HG03280 (cell line): ENCODE measurements at regions not wholly inside any gene's neighbourhood (a gene's known extent, or its start where the extent isn't known, plus 50 kb on each side); places are given as distances from the start of the nearest gene placed in this dataset.

Experiments used
- ATAC-seq: cut with Tn5 transposase; IDR thresholded peaks from one replicate; pipeline ENCODE4 v1.9.1; 2021; ENCODE audit warnings: mild to moderate bottlenecking, moderate library complexity; ENCODE audit not compliant: unreplicated experiment

GRCh38 chr1:58890113-58890512, 106.3 kb upstream of the JUN start:
- no peak for ATAC-seq

GRCh38 chr1:58890609-58891008, 106.8 kb upstream of the JUN start:
- no peak for ATAC-seq

GRCh38 chr1:58891347-58891746, 107.5 kb upstream of the JUN start:
- ATAC-seq = no peak

- ATAC-seq = no peak
These were observed 109.5 kb upstream of the JUN start for GRCh38 chr1:58893257-58893869.

GRCh38 chr1:58895082-58895481, 111.2 kb upstream of the JUN start:
- ATAC-seq = no peak

DNA sequence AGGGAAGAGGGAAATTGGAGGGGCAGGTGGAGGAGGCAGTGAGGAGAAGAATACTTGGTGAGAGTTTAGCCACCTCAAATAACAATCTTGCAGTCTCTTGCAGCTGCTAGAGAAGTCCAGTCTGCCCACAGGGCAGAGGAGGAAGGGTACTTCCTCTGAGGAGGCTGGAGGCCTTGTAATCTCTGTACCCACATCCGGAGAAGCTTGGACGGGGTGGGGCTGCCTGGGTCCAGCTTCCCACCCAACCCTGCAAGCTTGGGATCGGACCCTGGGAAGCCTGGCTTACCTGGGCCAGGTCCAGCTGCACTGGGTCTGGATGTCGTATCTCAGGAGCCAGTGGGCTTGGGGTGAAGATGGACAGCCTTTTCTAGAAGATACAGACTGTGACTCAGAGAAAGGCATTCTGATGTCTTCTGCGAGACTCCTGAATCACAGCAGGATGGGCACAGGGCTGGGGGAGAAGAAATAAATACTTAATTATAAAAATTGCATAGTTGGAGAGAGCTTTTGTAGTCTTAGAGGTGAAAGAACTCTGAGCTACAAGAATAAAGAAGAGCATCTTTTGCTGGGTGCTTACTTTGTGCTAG, 111.8 kb upstream of the JUN start:
- ATAC-seq = no peak

DNA sequence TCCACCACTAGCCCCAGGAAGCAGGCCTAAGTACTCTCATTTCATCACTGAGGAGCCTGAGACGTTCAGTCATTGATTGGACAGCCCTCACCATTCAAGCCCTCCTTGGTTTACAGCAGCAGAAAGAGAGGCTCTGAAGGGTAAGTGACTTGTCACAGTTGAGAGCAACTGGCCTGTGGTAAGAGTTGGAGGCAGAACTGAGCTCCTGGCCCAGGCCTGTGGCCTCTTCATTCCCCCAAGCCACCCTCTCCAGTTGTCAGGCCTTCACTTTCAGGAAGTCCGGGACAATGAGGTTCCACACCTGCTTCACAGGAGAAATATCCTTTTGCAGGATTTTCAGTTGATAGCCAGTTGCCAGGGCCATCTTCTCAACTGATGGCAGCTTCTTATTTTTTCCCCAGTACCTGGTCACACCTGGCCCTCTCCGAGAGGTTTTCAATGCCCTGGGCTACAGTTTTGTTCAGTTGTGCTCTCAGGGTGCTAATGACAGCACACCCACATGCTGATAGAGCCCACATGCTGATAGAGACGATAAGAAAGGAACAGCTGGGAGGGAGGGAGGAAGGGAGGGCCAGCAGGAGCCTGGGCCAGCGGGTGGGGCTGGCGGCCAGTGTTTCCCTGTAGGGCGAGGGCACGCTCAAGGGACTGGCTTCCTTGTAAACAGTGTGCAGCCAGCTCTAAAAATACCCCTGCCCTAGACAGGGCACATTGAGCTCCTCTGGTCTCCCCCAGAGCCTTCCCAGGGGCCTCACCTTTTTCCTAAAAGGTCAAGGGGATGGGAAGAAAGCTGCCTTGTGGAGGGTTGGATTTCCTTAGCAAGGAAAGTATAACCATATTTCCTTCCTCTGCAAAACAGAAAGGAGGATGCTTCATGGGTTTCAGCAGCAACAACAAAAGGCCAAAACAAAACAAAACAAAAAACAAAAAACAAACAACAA, 112.7 kb upstream of the JUN start:
- ATAC-seq = no peak

DNA sequence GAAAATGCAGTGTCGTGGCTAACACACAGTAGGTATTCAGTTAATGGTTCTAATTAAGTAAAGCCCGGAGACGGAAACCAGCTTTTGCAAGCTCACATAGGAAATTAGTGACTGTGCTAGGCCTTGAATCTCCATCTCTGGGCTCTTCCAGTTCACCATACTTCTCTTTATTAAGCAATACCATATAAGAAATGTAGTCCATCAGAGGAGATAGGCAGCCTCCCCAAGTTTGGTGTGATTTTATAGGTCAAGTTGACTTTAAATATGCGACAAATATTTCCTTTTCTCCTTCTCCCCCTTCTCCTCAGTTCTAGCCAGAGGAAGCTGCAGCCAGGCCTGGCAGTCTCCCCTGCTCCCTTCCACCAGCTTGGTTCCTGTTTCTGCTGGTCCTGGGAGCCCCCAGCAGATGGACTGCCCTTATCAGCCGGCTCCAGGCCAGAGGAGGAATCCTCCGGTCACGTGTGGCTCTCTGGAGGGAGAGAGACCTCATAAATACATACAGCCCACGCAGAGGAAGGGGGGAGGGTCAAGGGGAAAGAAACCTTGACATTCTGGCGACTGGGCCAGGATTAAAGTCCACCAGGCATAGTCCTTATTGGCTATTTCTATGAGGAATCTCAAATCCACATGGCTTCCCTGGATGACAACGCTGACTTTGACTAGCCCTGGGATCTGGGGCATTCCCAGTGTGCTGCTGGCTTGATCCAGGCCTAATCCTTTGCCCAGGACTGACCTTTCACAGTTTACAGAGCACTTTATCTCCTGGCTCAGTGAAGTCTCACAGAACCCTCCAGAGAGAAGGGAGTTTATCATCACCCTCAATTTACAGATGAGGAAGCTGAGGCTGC, 115.1 kb upstream of the JUN start:
- no peak for ATAC-seq

DNA sequence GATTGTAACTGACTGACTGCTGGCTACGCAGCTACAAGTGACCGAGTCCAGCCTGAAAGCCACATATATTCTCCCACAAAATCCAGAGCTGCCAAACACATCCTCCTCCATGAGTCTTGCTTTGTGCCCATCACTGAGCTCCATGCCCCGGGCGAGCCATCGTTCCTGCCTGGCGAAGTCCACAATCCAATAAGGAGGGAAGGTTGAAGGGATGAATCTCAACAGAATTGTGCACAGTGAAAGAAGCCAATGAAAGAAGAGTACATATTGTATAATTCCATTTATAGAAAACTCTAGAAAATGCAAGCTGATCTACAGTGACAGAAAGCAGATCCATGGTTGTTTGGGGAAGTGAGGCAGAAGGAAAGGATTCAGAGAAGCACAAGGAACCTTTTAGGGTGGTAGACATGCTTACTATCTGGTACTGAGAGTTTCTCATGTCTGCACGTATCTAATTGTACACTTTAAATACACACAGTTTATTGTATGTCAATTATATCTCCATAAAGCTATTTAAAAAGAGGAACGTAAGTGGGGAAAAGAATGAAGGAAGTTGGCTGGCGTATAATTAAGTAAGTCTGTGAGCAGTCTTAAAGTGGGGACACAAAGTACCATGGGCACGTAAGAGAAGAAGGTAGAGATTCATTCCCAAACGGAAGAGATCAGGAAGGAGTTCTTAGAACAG, 115.9 kb upstream of the JUN start:
- ATAC-seq = no peak

DNA sequence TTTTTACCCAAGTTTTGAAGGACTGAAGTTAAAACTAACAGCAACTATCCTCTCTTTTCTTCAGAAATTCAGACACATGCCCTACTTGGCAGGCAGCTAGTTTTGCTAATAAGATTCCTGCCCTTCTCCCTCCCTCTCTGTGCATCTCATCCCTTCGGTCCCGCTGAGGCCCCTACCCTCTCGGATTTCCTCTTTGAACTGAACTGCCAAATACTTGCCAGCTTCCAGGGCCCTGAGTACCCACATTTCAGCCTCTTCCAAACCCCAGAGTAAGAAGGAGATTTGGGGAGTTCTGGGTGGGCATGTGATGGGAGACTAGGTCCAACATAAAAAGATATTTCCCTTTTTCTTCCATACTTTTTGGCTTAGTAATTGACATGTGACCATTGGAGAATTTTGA, 116.5 kb upstream of the JUN start:
- ATAC-seq = no peak

GRCh38 chr1:58901008-58901407, 117.2 kb upstream of the JUN start:
- ATAC-seq = no peak

DNA sequence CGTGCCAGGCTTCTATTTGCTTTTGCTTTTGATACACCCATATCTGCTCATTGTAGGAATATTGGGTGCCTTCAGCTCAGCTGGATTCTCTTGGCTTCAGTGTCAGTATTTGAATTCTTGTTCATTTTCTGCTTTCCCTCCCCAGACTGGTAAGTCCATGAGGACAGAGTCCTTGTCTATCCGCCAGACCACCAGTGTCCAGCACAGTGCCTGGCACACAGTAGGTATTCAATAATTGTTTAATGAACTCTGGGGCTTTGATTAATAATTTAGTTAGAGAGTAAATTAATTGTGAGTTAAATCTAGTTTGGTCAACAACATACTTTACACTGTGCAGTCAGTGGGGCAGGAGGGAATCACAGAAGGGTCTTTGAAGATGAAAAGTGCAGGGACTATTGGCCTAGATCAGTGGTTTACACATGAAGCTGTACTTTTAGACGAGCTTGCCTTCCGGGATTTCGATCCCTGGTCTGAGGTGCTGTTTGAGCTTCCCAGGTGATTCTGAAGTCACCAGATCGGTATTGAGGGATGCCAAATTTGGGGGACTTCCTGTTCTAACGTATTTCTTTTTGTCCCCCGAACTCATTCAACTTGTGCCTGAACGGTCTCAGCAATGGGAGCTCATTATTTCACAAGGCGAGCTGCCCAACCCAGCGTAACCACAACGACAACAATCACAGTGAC, 119.1 kb upstream of the JUN start:
- ATAC-seq = no peak

DNA sequence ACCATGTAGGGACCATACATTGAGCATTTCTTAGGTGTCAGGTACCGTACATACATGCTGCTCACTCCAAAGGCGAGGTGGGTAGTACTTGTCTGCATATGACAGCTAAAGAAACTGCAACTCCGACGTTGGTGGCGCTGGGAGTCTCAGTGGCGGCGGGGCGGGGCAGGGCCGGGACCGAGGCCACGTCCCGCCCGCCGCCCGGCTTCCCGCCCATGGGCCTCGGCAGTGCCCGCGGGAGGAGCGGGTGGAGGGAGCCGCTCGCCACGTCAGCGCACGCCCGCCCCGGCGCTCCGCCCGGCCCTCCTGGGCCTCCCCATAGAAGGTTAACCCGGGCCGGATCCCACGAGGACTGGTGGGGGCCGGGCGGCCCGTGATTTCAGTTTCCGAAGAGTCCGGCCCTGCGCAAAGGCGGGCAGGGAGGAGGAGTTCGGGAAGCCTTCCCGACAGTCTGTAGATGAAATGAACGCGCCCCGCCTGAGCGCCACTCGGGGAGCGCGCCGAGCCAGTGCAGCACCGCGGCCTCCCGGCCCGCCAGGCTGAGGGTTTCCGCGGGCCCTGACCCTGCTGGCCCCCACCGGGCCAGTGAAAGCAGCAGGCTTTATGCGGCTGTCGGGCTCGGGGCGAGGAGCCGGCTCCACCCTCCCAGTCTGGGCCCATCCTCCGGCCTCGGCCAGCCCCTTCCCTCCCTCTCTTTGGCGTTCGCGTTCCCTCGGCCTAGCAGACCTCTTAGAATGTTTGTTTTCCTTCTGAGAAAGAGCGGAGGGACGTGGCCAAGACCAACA, 119.9 kb upstream of the JUN start:
- ATAC-seq = peak; percentile 86

- no peak for ATAC-seq
These were observed 120.7 kb upstream of the JUN start for GRCh38 chr1:58904299-58905125.

GRCh38 chr1:58905126-58905490, 121.3 kb upstream of the JUN start:
- ATAC-seq = no peak

- ATAC-seq = no peak
These were observed 121.9 kb upstream of the JUN start for GRCh38 chr1:58905628-58906221.

DNA sequence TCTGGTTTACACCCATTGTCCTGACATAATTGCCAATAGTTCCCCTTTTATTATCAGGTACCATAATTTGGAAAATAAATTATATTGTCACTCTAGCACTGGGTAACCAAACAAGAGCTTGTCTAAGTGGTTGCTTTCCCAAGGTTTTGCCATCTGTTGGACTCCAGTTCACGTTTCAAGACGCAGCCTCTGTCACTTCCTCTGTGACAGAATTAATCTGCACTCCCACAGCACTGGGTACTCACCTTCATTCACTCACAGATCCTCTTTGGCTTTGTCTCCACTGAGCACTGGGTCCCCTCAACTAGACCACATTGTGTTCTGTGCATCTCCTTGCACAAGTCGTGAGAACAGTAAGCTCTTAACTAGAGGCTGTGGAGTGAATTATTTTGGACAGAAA, 123.6 kb upstream of the JUN start:
- ATAC-seq = no peak
